ENCODE measurements at regions not wholly inside any gene's neighbourhood (a gene's known extent, or its start where the extent isn't known, plus 50 kb on each side); places are given as distances from the start of the nearest gene placed in this dataset.
"Not testable (repeated sequence)": the region's sequence is repeated elsewhere in the genome, so short reads cannot be mapped to it uniquely, and the experiment has no call there.

- intact Hi-C loops (cut with DNase I): no loop called here
- no peak for DNase-seq (ENCODE audit: low spot score)
These were observed 292.8 kb downstream of the MEX3B start for GRCh38 chr15:81752974-81753373.

DNA sequence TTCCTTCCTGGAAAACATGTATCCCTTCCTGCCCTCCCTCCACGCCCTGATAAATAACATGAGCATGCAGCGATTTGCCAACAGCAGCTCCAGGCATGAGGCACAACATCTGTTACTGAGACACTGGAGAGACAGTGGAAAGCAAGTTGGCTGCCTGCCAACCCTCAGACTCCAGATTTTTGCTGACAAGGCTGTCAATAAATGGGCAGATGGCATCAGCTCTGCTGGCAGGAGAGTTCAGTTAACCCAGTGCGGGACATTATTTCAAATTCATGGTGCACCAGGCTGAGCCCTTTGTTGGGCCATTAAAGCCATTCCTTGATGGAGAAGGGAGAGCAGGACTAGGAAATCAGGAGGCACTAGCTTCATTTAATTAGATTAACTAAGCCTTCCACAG lies 293.3 kb downstream of the MEX3B start:
- peak; percentile 83 for DNase-seq (ENCODE audit: low spot score)
- intact Hi-C loops (cut with DNase I): no loop called here

DNA sequence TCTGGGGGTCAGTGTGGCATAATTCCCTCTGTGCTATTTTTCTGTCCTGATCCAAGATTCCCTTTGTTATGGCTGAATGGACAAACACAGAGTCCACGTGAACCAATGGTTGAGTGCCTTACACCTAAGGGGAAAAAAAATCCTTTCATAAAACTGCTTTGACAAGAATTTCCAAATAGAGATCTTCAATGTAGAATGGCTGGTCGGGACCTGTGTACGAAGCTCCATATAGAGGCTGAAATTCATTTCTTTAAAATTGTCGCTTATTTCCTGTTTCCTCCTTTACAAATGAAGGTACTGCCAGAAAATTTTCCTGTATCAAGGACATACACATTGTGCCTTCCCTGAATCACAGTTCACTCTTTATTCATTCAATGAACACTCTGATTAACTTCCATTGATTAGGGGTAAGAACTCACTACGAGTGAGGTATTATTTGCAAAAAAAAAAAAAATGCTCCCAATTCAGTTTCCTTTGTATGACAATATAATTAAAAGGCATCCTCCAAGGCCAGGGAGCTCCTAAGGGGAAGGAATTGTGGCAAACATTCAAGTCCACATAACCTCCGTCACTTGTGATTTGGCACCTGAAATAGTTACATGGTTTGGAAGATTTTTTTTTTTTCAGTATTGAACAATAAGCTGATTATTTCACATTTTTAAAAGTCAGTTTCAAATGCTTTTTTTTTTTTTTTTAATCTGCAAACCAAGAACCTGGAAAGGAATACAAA lies 293.8 kb downstream of the MEX3B start:
- DNase-seq (ENCODE audit: low spot score): no peak
- intact Hi-C loops (cut with DNase I): no loop called here

DNA sequence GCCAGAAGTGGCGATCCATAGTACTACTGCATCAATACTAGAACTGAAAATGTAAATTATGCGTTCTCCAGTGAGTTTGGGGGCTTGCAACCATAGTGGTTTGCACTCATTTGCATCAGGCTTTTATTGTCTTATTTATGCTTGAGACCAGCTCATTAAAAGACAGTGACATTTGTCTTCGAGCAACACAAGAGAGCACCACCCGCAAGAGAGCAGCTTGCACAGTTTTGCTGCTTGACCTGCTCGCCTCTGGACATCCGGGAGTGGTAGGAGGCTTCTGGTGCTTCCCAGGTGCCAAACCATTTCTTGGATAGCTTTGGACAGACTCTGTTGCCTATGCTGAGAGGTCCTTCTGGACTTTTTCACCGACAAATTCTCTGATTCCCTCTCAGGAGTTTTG lies 294.6 kb downstream of the MEX3B start:
- intact Hi-C loops (cut with DNase I): no loop called here
- DNase-seq (ENCODE audit: low spot score): no peak

DNA sequence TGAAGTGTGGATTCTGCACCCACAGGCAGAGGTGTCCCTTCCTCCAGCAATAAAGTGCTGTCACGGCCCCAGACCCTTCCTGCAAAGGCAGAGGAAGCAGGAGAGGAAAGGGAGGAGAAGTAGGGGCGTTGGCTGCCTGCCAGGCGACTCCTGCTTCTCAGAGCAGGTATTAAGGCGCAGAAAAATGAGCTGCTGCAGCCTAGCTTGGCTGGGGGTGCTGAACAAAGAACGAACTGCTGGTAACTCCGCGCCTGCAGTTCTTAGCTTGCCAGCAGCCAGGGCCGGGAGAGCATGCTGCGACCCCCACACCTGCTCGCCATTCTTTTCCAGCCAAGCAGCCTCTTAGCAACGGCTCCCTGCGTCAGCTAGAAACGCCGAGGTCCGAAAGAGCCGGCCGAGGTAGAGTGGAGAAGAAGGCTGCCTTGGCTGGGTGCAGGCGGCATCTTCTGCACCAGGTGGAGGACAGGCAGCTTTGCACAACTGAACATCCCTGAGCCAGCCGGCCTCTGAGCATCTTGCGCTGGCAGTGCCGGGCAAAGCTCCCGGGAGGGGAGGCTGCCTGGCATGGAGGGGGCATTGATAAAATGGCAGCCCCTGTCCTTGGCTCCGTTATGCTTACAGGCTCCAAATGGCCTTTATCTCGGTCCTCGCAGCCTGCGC lies 296.0 kb downstream of the MEX3B start:
- intact Hi-C loops (cut with DNase I): no loop called here

DNA sequence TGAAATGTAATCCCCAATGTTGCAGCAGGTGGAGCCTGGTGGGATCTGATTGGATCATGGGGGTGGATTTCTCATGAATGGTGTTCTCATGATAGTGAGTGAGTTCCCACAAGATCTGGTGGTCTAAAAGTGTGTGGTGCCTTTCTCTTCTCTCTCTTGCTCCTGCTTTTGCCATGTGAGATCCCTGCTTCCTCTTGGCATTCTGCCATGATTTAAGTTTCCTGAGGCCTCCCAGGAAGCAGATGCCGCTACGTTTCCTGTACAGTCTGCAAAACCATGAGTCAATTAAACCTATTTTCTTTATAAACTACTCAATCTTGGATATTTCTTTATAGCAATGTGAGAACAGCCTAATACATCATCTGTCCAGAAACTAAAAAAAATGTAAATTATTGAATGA lies 298.3 kb downstream of the MEX3B start:
- DNase-seq (ENCODE audit: low spot score): no peak
- intact Hi-C loops (cut with DNase I): no loop called here

More for the DNA sequence above, 296.0 kb downstream of the MEX3B start:
- DNase-seq (ENCODE audit: low spot score): no peak

GRCh38 chr15:81747026-81747425 lies 298.8 kb downstream of the MEX3B start:
- intact Hi-C loops (cut with DNase I): no loop called here
- DNase-seq (ENCODE audit: low spot score): no peak

DNA sequence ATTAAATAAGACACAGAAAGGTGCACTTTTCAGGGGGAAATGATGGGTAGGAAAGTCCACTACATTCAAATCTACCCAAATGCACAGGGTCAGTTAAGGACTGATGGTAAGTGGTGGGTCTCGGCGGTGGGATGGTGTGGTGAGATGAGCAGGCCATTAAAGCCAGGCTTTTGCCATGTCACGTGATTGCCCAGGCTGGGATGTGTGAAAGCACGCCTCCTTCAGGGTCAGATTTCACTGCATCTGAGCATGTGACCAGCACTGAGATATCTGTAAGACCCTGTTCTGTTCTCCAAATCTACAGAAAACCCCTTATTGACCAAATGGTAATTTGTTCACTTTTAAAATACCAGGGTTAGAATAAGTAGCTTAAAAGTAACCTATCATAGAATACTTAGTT lies 301.5 kb downstream of the MEX3B start:
- no peak for DNase-seq (ENCODE audit: low spot score)
- intact Hi-C loops (cut with DNase I): no loop called here

DNA sequence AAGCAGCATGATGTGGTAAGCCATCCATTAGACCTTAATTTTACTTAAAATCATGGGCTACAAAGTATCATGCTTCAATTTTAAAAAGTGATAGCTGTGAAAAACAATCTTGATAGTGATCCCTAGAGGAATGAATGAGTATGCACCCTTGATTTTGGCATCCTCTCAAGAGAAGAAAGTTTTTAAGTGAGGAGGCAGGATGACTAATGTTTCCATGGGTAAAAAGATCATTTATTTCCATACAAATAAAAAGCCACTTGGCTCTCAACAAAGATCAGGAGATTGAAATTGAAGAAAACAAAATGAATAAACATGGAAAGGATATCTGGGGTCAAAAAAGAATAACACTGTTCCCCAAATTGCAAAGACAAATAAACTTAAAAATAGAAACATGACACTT lies 305.4 kb downstream of the MEX3B start:
- DNase-seq (ENCODE audit: low spot score): no peak
- intact Hi-C loops (cut with DNase I): no loop called here

DNA sequence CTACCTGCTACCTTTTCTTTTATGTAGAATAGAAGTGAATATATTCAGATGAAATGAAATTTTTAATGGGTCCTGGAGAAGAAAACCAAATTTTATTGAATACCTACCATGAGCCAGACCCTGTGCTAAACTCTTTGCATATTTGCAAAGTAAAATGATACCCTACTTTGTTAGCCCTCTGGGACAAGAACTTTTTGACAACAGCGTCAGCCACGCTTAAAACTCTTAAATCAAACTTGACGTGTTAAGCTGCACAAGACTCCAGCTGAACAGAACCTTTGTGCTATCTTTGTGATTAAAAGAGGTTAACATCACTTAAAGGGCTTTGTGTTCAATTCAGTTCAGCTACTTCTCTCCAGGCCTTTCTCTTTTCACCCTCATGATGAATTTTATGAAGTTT lies 316.5 kb downstream of the MEX3B start:
- intact Hi-C loops (cut with DNase I): no loop called here

GRCh38 chr15:81728726-81729125 lies 317.1 kb downstream of the MEX3B start:
- DNase-seq (ENCODE audit: low spot score): no peak
- intact Hi-C loops (cut with DNase I): no loop called here

More for the DNA sequence above, 316.5 kb downstream of the MEX3B start:
- DNase-seq (ENCODE audit: low spot score): no peak

DNA sequence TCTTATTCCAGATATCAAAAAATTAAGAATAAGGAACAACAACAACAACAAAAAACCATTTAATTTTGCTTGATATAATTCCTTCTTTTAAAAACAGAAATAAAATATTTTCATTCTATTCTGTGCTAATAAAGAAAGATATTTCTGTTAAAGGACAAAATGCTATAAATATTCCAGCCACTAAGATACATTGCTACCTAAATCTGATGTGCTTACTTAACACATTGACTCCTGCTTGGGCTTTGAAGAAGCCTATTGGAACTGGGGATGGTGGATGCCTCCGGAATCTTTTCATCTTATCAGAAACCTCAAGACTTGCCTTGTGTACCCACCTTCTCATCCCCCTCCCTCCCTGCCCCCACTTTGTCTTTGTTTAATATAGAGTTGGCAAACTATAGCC lies 320.2 kb downstream of the MEX3B start:
- intact Hi-C loops (cut with DNase I): no loop called here
- DNase-seq (ENCODE audit: low spot score): no peak

GRCh38 chr15:81724536-81724935 lies 321.3 kb downstream of the MEX3B start:
- intact Hi-C loops (cut with DNase I): no loop called here
- DNase-seq (ENCODE audit: low spot score): no peak

DNA sequence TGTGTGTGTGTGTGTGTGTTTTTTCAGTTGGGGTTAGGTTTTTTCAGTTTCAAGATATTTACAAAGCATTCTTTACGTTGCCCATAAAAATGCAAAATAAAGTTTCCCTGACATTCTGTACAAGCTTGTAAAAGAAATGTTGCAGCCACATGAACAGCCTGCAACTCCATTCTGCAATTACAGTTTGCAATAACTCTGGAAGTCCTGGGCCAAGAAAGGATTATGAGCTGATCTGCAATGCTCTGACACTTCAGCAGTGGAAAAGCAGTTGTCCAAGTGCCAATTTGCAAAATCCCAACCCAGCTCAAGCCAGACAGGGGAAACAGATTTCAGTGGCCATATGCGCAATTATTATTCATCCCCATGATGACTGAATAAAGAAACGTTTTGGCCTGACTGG lies 322.1 kb downstream of the MEX3B start:
- no peak for DNase-seq (ENCODE audit: low spot score)
- intact Hi-C loops (cut with DNase I): no loop called here

GRCh38 chr15:81723113-81723651 lies 322.6 kb downstream of the MEX3B start:
- intact Hi-C loops (cut with DNase I): no loop called here
- no peak for DNase-seq (ENCODE audit: low spot score)

DNA sequence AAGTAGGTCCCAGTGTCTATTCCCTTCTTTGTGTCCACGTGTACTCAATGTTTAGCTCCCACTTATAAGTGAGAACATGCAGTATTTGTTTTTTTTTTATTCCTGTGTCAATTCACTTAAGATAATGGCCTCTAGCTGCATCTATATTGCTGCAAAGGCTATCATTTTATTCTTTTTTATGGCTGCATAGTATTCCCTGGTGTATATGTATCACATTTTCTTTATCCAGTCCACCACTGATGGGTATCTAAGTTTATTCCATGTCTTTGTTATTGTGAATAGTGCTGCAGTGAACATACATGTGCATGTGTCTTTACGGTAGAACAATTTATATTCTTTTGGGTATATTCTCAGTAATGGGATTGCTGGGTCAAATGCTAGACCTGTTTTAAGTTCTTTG lies 329.4 kb downstream of the MEX3B start:
- intact Hi-C loops (cut with DNase I); DNase-seq (ENCODE audit: low spot score): not testable (repeated sequence)

- intact Hi-C loops (cut with DNase I): no loop called here
- DNase-seq (ENCODE audit: low spot score): no peak
These were observed 335.5 kb downstream of the MEX3B start for GRCh38 chr15:81710328-81710727.

GRCh38 chr15:81706816-81707346 lies 332.9 kb upstream of the TMC3 start:
- intact Hi-C loops (cut with DNase I); DNase-seq (ENCODE audit: low spot score): not testable (repeated sequence)

GRCh38 chr15:81705727-81706126 lies 331.7 kb upstream of the TMC3 start:
- intact Hi-C loops (cut with DNase I); DNase-seq (ENCODE audit: low spot score): not testable (repeated sequence)

DNA sequence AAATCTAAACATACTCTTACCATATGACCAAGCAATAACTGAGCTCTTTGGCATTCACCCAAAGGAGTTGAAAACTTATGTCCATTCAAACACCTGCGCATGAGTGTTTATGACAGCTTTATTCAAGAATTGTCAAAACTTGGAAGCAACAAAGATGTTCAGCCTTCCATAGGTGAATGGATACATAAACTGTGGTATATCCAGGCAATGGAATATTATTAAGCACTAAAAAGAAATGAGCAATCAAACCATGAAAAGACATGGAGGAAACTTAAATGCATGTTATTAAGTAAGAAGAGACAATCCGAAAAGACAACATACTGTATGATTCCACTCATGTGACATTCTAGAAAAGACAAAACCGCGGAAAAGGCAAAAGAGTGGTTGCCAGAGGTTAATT lies 312.0 kb upstream of the TMC3 start:
- intact Hi-C loops (cut with DNase I): no loop called here
- no peak for DNase-seq (ENCODE audit: low spot score)

DNA sequence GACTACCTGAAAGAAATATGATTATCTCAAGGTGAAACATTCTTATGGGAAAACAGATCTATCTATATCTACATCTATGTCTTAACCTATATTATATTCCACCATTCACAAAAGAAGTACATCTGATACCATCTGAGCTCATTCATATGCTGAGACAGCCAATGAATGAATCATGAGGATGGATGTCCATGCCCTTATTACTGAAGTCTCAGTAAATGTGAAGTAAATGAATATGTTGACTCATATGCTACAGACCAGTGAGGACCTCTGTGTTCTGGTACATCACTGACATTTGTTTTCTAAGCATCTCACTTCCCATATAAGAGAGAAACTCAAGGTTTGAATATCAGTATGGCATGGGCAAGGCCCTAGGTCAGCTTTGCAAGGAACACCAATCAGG lies 311.2 kb upstream of the TMC3 start:
- intact Hi-C loops (cut with DNase I): no loop called here
- DNase-seq (ENCODE audit: low spot score): no peak

Measured in posterior vena cava (tissue), 2 donors.